Activated T-cell treated with anti-CD3 and anti-CD28 coated beads, Interleukin-2, amount 50 U/mL, for 48 hours (primary cell): ENCODE measurements at regions not wholly inside any gene's neighbourhood (a gene's known extent, or its start where the extent isn't known, plus 50 kb on each side); places are given as distances from the start of the nearest gene placed in this dataset.
"Not testable (repeated sequence)": the region's sequence is repeated elsewhere in the genome, so short reads cannot be mapped to it uniquely, and the experiment has no call there.

Experiments used
- DNase-seq, 2 experiments: peaks; one replicate each; pipeline ENCODE4 v3.0.0-alpha.2; 2020

GRCh38 chr1:115452600-115453329 is 114.7 kb upstream of the NGF start:
- DNase-seq, result no peak

DNA sequence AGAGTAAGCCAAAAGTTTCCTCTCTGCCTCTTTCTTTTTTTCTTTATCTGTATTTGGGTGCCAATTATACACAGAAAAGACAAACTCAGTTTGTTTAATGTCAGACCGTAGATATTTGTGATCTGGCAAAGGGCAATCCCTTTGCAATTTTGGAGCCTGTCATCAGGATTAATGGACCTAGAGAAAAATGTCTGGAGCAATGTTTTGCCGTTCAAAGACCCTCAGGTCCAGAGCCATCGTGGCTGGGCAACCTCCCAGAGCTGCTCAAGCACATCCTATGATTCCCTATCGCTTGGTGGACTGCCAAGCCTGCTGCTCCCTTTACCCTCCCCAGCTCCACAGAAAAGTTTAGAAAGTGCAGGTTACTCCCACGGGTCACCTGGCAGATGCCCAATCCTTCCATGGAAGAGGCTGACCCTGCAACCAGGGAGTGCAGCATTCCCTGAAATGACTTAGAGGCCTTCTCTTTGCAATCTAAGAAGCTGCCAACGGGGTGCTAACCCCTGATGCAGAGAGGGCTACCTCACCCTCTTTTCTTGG is 112.5 kb upstream of the NGF start:
- no peak for DNase-seq

- DNase-seq, result no peak
Observed at GRCh38 chr1:115448282-115449044, 110.4 kb upstream of the NGF start.

- DNase-seq, result no peak
Observed at GRCh38 chr1:115447672-115448071, 109.6 kb upstream of the NGF start.

DNA sequence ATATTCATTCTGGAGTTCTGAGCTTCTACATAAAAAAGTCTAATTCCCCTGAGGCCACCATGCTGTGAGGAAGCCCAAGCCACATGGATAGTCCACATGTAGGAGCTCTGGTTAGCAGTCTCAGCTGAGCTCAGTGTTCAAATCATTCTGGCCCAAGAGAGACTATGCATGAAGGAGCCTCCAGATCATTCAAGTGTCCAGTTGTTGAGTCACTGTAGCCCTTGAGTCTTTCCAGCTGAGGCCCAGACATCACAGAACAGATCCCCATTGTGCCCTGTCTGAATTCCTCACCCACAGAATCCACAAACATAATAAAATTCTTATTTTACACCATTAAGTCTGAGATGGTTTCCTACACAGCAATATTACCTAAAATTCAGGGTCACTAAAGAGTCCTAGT is 107.0 kb upstream of the NGF start:
- no peak for DNase-seq

DNA sequence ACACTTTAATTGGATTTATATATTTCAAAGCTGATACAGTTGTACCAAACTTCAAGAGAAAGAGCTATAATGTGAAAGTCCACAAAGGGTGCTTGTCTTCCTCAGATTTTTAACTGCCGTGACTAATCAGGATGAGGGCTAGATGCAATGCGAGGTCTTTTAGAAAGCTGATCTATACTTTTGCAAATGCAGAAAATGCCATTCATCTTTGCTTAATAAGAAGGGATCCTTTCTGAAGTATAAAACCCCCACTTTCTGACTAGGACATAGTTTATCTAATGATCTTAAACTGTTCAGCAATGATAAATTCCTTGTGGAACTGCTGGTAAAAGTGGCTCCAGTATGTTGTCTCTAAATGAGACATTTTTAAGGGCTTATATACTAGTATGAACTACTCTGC is 102.7 kb upstream of the NGF start:
- DNase-seq, result no peak

DNA sequence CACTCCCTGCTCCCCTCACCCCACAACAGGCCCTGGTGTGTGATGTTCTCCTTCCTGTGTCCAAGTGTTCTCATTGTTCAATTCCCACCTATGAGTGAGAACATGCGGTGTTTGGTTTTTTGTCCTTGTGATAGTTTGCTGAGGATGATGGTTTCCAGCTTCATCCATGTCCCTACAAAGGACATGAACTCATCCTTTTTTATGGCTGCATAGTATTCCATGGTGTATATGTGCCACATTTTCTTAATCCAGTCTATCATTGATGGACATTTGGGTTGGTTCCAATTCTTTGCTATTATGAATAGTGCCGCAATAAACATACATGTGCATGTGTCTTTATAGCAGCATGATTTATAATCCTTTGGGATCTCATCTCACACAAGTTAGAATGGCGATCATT is 101.5 kb upstream of the NGF start:
- DNase-seq, result not testable (repeated sequence)

GRCh38 chr1:115437196-115437595 is 99.1 kb upstream of the NGF start:
- DNase-seq, result no peak

DNA sequence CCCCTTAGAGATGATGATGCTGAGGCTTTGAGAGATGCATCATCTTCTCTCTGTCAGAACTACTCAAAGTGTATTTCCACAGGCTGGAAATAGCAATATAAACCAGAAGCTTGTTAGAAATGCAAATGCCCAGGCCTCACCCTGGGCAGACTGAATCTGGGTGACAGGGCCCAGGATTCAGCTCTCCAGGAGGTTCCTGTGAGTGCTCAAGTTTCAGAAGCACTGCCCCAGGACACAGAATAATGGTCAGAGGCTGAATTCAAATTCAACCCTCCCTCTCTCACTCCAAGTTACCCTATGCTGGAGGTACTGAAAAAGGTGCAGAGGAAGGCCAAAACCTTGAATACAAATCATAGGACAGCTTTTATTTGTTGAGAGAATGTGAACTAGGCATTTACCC is 98.5 kb upstream of the NGF start:
- no peak for DNase-seq

DNA sequence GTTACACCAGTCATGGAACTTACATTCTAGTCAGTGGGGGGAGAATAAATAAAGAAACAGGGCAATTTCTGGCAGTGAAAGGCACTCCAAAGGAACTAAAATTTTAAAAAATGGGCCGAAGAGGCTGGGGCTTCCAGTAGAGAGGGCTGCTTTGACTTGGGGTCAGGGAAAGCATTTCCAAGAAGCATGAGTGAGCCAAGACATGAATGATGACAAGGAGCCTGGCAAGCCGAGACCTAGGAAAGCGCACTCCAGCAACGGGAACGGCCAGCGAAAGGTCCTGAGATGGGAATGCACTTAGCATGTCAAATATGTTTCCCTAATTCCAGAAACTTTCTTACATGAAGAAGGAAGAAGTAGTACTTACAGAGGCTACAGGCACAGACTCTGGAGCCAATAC is 95.4 kb upstream of the NGF start:
- no peak for DNase-seq

DNA sequence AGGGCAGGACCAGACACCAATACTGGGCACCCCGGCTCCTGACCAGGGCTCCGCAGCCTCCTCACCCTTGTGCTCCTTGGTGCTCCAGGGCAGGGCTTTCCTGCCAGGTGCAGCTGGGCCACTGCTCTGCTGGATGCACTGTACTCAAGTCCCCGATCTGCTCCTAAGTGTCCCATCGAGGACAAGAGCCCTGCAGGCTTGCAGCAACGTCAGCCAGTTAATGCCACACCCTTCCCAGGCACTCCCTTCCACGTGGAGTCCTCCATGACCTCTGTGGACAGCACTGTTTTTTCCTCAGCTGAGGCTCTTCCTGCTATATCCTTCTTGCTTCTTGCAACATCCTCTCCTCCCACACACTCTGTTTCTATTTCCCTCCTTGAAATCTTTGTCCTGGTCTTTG is 94.0 kb upstream of the NGF start:
- no peak for DNase-seq

- no peak for DNase-seq
Observed at GRCh38 chr1:115430441-115431158, 92.6 kb upstream of the NGF start.

- DNase-seq, result no peak
Observed at GRCh38 chr1:115429884-115430283, 91.8 kb upstream of the NGF start.

GRCh38 chr1:115429241-115429640 is 91.2 kb upstream of the NGF start:
- DNase-seq, result no peak

- no peak for DNase-seq
Observed at GRCh38 chr1:115428676-115429075, 90.6 kb upstream of the NGF start.

DNA sequence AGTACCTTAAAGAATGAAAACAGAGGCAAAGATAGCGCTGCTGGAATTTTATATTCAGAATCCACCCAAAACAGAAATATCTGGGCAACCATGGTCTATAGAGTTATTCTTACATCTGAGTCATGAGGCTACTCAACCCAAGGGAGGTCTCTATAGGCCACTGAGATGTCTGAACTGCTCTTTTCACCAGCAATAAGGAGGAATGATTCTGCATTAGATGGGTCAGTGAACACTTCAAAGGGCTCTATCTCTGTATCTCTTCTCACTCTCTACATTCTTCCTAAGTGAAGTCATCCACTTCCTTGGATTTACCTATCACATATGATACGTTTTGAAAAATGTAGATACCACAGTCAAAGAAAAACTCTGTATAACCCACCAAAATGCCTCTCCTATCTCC is 90.2 kb upstream of the NGF start:
- DNase-seq, result no peak

- DNase-seq, result no peak
Observed at GRCh38 chr1:115426956-115427355, 88.9 kb upstream of the NGF start.

- no peak for DNase-seq
Observed at GRCh38 chr1:115426231-115426771, 88.3 kb upstream of the NGF start.

DNA sequence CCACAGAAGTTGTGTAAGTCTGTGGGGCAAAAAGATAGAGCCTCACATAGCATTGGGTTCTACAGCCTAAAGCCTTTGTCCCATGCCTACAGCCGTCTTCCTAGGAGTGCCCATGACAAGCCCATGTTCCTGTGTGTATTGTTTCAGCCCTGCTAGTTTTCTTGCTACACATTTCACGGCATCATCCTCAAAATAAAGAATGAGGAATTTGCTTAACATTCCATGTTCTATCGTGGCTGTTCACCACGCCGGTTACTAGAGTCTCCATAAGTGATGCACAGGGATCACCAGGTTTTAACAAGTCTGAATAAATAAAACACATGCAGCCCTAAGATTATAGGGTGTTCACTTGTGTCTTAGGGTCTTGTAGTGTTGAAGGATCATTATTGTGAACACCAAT is 87.4 kb upstream of the NGF start:
- DNase-seq, result no peak

- DNase-seq, result no peak
Observed at GRCh38 chr1:115423776-115424175, 85.7 kb upstream of the NGF start.

DNA sequence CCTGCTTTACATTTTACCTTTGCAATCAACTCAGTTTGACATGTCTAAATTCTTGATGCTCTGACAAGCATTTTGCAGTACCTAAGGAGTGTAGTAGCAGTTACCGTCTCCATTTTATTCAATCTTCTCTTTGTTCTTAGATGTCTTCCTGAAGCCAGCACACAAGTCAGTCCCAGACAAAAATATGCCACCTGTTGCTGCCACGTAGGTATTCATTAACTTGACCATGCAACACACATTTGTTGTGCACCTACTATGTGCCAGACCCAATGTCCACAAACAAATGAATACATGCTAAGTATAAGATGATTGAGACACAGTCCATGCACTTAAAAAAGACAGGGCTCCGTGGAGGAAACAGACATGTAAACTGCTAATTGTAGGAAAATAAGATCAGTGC is 81.5 kb upstream of the NGF start:
- DNase-seq, result no peak

GRCh38 chr1:115413621-115414020 is 75.6 kb upstream of the NGF start:
- DNase-seq, result no peak

DNA sequence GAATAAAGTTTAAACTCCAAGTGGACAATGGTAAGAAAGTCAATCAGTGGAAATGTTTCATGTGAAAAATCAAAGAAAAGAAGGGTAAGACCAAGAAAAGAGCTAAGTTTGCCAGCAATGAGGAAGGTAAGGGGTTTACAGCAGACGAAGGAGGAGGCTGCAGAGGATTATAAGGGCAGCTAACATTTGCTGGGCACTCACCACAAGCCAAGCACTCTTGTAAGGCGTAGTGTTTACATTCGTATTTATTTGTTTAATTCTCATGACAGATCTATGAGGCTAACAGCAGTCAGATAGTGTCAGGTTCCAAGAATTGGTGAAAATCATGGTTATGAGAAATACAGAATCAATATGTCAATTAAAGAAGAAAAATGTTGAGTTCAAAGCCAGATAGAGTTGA is 75.2 kb upstream of the NGF start:
- DNase-seq, result no peak
